KMS-11 (cell line): ENCODE measurements at regions not wholly inside any gene's neighbourhood (a gene's known extent, or its start where the extent isn't known, plus 50 kb on each side); places are given as distances from the start of the nearest gene placed in this dataset.

Experiments used
- H2AFZ ChIP-seq: fragments of 200-600 bp; sonication (generic); 2 replicates; pipeline ENCODE4 v1.6.1; 2016; ENCODE audit warnings: antibody characterized with exemption, mixed run types, low read depth
- H3K27ac ChIP-seq: fragments of 200-600 bp; sonication (generic); 2 replicates; pipeline ENCODE4 v1.6.1; 2016; ENCODE audit warnings: mild to moderate bottlenecking, mixed run types
- H3K27me3 ChIP-seq: fragments of 200-600 bp; sonication (generic); 2 replicates; pipeline ENCODE4 v1.6.1; 2017; ENCODE audit warnings: mild to moderate bottlenecking, low read depth, mixed run types, moderate library complexity; ENCODE audit not compliant: insufficient read depth
- H3K36me3 ChIP-seq: fragments of 200-600 bp; sonication (generic); 2 replicates; pipeline ENCODE4 v1.6.1; 2017; ENCODE audit warnings: mild to moderate bottlenecking, mixed run types; ENCODE audit not compliant: insufficient read depth
- H3K4me1 ChIP-seq: fragments of 200-600 bp; sonication (generic); 2 replicates; pipeline ENCODE4 v1.6.1; 2016; ENCODE audit warnings: mild to moderate bottlenecking, low read depth, mixed run types; ENCODE audit not compliant: poor library complexity, severe bottlenecking
- H3K4me2 ChIP-seq: fragments of 200-600 bp; sonication (generic); 2 replicates; pipeline ENCODE4 v1.7.0; 2016; ENCODE audit warnings: mild to moderate bottlenecking, mixed run types
- H3K4me3 ChIP-seq: fragments of 200-600 bp; sonication (generic); IDR thresholded peaks from 2 replicates; pipeline ENCODE4 v1.6.1; 2017; ENCODE audit warnings: low read depth, low read length, mixed read lengths; ENCODE audit not compliant: insufficient read depth
- H3K79me2 ChIP-seq: fragments of 200-600 bp; sonication (generic); 2 replicates; pipeline ENCODE4 v1.6.1; 2016; ENCODE audit warnings: low read depth, mixed run types; ENCODE audit not compliant: insufficient read depth
- H3K9ac ChIP-seq: fragments of 200-600 bp; sonication (generic); 2 replicates; pipeline ENCODE4 v1.6.1; 2016; ENCODE audit warnings: mild to moderate bottlenecking, mixed run types
- H4K20me1 ChIP-seq: fragments of 200-600 bp; sonication (generic); 2 replicates; pipeline ENCODE4 v1.6.1; 2016; ENCODE audit warnings: mild to moderate bottlenecking, mixed run types; ENCODE audit not compliant: insufficient read depth
- TF ChIP-seq, protein P1 (sequence below): fragments of 200-600 bp; sonication (generic); conservative IDR thresholded peaks from 2 replicates; pipeline ENCODE4 v1.6.1; 2017; ENCODE audit warnings: low read depth, mild to moderate bottlenecking, antibody characterized with exemption, low read length, moderate library complexity, mixed read lengths

DNA sequence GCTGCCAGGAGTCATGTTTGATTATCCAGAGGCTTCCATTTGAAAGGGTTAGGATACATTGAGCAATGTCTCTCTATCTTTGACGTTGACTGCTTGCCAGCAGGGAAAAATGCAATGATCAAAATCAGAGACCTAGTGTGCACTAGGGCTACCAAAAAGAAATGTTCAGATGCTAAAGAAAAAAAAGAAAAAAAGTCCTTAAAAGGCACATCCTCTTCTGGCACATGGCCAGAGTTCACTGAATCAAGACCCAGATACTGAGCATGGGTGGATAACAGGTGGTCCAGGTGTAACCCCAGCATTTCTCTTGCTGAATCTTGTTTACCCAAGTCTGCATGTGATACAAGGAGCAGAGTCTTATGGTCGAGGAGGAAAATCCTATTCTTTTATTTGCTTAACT lies 899.3 kb downstream of the SORCS3 start:
- Histone ChIP-seq H3K4me1 (no peaks in the 10 kb centered on the region), H3K27me3 (no peaks in the 10 kb centered on the region)

DNA sequence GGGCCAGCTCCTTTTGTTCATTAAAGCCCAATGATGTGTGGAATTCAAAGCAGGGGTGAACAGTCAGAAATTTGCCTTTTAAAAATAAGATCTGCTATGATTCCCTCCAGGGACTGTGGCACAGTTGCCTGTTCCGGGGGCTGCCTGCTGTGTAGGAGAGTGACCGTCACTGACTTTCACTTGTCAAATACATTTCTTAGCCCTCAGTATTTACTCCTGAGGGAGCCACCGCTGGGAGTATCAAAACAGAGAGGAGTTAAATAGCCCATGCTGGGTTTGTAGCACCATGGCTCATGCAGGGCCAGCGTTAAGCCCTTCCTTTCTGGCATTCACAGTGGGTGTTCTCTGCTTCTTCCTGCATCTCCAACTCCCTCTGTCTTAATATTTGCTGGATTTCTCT lies 897.8 kb downstream of the SORCS3 start:
- Histone ChIP-seq H3K4me1 (no peaks in the 10 kb centered on the region), H3K9ac (no peak overlapping the region), H3K27ac (no peak overlapping the region)

More for the DNA sequence above, 899.3 kb downstream of the SORCS3 start:
- Histone ChIP-seq H3K36me3 (no peaks in the 10 kb centered on the region), H2AFZ (no peak overlapping the region), H3K4me2 (no peak overlapping the region), H3K27ac (no peak overlapping the region), H3K79me2 (no peaks in the 10 kb centered on the region), H4K20me1 (no peaks in the 10 kb centered on the region), H3K9ac (no peak overlapping the region), H3K4me3 (no peak overlapping the region)
- TF ChIP-seq, protein P1, sequence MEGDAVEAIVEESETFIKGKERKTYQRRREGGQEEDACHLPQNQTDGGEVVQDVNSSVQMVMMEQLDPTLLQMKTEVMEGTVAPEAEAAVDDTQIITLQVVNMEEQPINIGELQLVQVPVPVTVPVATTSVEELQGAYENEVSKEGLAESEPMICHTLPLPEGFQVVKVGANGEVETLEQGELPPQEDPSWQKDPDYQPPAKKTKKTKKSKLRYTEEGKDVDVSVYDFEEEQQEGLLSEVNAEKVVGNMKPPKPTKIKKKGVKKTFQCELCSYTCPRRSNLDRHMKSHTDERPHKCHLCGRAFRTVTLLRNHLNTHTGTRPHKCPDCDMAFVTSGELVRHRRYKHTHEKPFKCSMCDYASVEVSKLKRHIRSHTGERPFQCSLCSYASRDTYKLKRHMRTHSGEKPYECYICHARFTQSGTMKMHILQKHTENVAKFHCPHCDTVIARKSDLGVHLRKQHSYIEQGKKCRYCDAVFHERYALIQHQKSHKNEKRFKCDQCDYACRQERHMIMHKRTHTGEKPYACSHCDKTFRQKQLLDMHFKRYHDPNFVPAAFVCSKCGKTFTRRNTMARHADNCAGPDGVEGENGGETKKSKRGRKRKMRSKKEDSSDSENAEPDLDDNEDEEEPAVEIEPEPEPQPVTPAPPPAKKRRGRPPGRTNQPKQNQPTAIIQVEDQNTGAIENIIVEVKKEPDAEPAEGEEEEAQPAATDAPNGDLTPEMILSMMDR: no peak

GRCh38 chr10:105535478-105535877 lies 894.4 kb downstream of the SORCS3 start:
- no peaks in the 10 kb centered on the region for H3K79me2 ChIP-seq
- H2AFZ ChIP-seq: no peak overlapping the region
- TF ChIP-seq, protein P1: no peak

More for the DNA sequence above, 897.8 kb downstream of the SORCS3 start:
- TF ChIP-seq, protein P1: no peak
- H3K36me3 ChIP-seq: no peaks in the 10 kb centered on the region
- no peak overlapping the region for H2AFZ ChIP-seq
- H4K20me1 ChIP-seq: no peaks in the 10 kb centered on the region
- H3K4me3 ChIP-seq: no peak overlapping the region
- H3K79me2 ChIP-seq: no peaks in the 10 kb centered on the region
- no peak overlapping the region for H3K4me2 ChIP-seq
- no peaks in the 10 kb centered on the region for H3K27me3 ChIP-seq

GRCh38 chr10:105534086-105534485 lies 893.0 kb downstream of the SORCS3 start:
- Histone ChIP-seq H4K20me1 (no peaks in the 10 kb centered on the region), H3K79me2 (no peaks in the 10 kb centered on the region), H3K4me1 (no peaks in the 10 kb centered on the region), H3K27ac (no peak overlapping the region), H3K4me3 (no peak overlapping the region), H3K9ac (no peak overlapping the region), H3K27me3 (no peaks in the 10 kb centered on the region), H3K36me3 (no peaks in the 10 kb centered on the region), H2AFZ (no peak overlapping the region), H3K4me2 (no peak overlapping the region)
- TF ChIP-seq, protein P1: no peak

More at GRCh38 chr10:105535478-105535877, 894.4 kb downstream of the SORCS3 start:
- Histone ChIP-seq H3K4me1 (no peaks in the 10 kb centered on the region), H3K27me3 (no peaks in the 10 kb centered on the region), H3K9ac (no peak overlapping the region), H3K4me3 (no peak overlapping the region), H3K27ac (no peak overlapping the region), H3K4me2 (no peak overlapping the region), H3K36me3 (no peaks in the 10 kb centered on the region), H4K20me1 (no peaks in the 10 kb centered on the region)
